Erythroblast (primary cell): ENCODE measurements at regions not wholly inside any gene's neighbourhood (a gene's known extent, or its start where the extent isn't known, plus 50 kb on each side); places are given as distances from the start of the nearest gene placed in this dataset.

ENCODE experiments used
- DNase-seq, 2 experiments: peaks; one replicate each; lab custom pipeline; 2025; lab: John Stamatoyannopoulos, UW
- GATA1 ChIP-seq: IDR thresholded peaks from 2 replicates; pipeline ENCODE4 v1.6.1; 2011; ENCODE audit warnings: low read depth, mild to moderate bottlenecking, control low read depth, low read length, moderate library complexity
- POLR2A ChIP-seq: IDR thresholded peaks from 2 replicates; pipeline ENCODE4 v1.6.1; 2011; ENCODE audit warnings: mild to moderate bottlenecking, low read length

- TF ChIP-seq POLR2A (no peak), GATA1 (no peak)
Observed at GRCh38 chr2:47620770-47621437, 50.1 kb upstream of the KCNK12 start.

More at GRCh38 chr2:47620770-47621437, 50.1 kb upstream of the KCNK12 start:
- no peak for DNase-seq
